Lung (tissue), 11 donors: ENCODE measurements at regions not wholly inside any gene's neighbourhood (a gene's known extent, or its start where the extent isn't known, plus 50 kb on each side); places are given as distances from the start of the nearest gene placed in this dataset.

Source experiments
- ATAC-seq: fragments of 200-7000 bp; cut with Tn5 transposase; one replicate; pipeline ENCODE4 v1.9.1; 2020; ENCODE audit warnings: moderate number of reproducible peaks; ENCODE audit not compliant: insufficient read depth, low FRiP score
- DNase-seq, 3 donors: peaks; one replicate each; pipeline ENCODE4 v3.0.0-alpha.2; 2013 to 2017
- H3K27ac ChIP-seq, 2 donors: one replicate each; pipeline ENCODE4 v1.5.1; 2013; ENCODE audit warnings: mild to moderate bottlenecking in 2 of 2, moderate library complexity in 2 of 2, control low read depth in 1 of 2, inconsistent platforms in 1 of 2, low read depth in 1 of 2, low read length in 1 of 2
- H3K27me3 ChIP-seq, 3 donors: one replicate each; pipeline ENCODE4 v1.5.1; 2013; ENCODE audit warnings: low read length in 2 of 3; ENCODE audit not compliant: control insufficient read depth in 3 of 3, insufficient read depth in 3 of 3
- H3K36me3 ChIP-seq, 4 donors: one replicate each; pipeline ENCODE4 v1.5.1; 2013; ENCODE audit warnings: low read length in 4 of 4, mild to moderate bottlenecking in 1 of 4, moderate library complexity in 1 of 4; ENCODE audit not compliant: control insufficient read depth in 4 of 4, insufficient read depth in 4 of 4
- H3K4me1 ChIP-seq, 5 donors: one replicate each; pipeline ENCODE4 v1.5.1; 2013; ENCODE audit warnings: low read length in 5 of 5, mild to moderate bottlenecking in 2 of 5, moderate library complexity in 1 of 5; ENCODE audit not compliant: control insufficient read depth in 5 of 5, insufficient read depth in 5 of 5
- H3K4me3 ChIP-seq: one replicate; pipeline ENCODE4 v1.5.1; 2013; ENCODE audit warnings: mild to moderate bottlenecking, control low read depth, moderate library complexity
- H3K9ac ChIP-seq, 2 donors: one replicate each; pipeline ENCODE4 v1.5.1; 2013; ENCODE audit warnings: low read length in 2 of 2, control low read depth in 1 of 2; ENCODE audit not compliant: insufficient read depth in 1 of 2
- H3K9me3 ChIP-seq, 4 donors: one replicate each; pipeline ENCODE4 v1.5.1; 2013; ENCODE audit warnings: low read length in 3 of 4, mild to moderate bottlenecking in 1 of 4, moderate library complexity in 1 of 4; ENCODE audit not compliant: control insufficient read depth in 4 of 4, insufficient read depth in 3 of 4
- whole genome bisulfite sequencing, 2 donors: extraction: QIAGEN DNeasy Blood & Tissue Kit; methylation state at CpG; one replicate each; pipeline ENCODE4 v1.1.7; 2013; 5-methylcytosine and 5-hydroxymethylcytosine counted together
- TF ChIP-seq, protein P1 (sequence below): IDR thresholded peaks from 2 replicates; pipeline ENCODE4 v1.5.1; 2012; ENCODE audit warnings: mild to moderate bottlenecking; ENCODE audit errors: control extremely low read depth, extremely low read depth
- donor health status: control.
- donor health status: control.
- donor health status: Bipolar disorder and iron deficiency.
- donor health status: healthy.
- donor health status: DM: yes; HTN: yes; CAD: no.

GRCh38 chr18:46204143-46204542 is 100.0 kb downstream of the HAUS1 start:
- H3K27me3 ChIP-seq: no peaks in the 10 kb centered on the region
- no peaks in the 10 kb centered on the region for H3K9me3 ChIP-seq
- peaks cover 0 to 2% (median 0%) of the 10 kb centered on the region in 4 donors for H3K36me3 ChIP-seq
- H3K9ac ChIP-seq: no peak overlapping the region
- no peak overlapping the region for H3K27ac ChIP-seq
- TF ChIP-seq, protein P1, sequence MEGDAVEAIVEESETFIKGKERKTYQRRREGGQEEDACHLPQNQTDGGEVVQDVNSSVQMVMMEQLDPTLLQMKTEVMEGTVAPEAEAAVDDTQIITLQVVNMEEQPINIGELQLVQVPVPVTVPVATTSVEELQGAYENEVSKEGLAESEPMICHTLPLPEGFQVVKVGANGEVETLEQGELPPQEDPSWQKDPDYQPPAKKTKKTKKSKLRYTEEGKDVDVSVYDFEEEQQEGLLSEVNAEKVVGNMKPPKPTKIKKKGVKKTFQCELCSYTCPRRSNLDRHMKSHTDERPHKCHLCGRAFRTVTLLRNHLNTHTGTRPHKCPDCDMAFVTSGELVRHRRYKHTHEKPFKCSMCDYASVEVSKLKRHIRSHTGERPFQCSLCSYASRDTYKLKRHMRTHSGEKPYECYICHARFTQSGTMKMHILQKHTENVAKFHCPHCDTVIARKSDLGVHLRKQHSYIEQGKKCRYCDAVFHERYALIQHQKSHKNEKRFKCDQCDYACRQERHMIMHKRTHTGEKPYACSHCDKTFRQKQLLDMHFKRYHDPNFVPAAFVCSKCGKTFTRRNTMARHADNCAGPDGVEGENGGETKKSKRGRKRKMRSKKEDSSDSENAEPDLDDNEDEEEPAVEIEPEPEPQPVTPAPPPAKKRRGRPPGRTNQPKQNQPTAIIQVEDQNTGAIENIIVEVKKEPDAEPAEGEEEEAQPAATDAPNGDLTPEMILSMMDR: no peak
- H3K4me3 ChIP-seq: no peak overlapping the region
- no peak for DNase-seq
- peaks cover 0 to 4% (median 0%) of the 10 kb centered on the region in 5 donors for H3K4me1 ChIP-seq
- no peak for ATAC-seq

DNA sequence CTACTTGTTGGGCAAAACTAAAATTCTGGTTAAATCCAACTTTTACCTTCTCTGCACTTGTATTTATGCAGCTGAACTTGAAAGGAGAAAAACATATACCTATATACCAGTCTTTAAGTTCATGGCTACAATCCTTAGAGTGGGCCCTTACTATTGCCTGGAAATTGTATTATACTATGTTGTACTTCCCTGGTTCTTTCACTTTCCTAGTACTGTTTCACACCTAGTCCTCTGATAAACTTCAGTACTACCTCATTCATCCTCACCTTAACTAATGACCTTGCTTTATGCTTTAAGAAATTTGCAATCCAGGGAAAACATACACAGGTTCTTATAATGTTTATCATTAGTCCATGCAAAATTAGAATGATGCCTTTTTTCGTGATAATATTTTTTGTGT is 103.8 kb downstream of the HAUS1 start:
- Histone ChIP-seq H3K9me3 (no peaks in the 10 kb centered on the region), H3K36me3 (peaks cover 0 to 2% (median under 1%) of the 10 kb centered on the region in 4 donors), H3K27me3 (no peaks in the 10 kb centered on the region), H3K4me1 (peaks cover 0 to 6% (median 0%) of the 10 kb centered on the region in 5 donors), H3K27ac (no peak overlapping the region), H3K4me3 (no peak overlapping the region), H3K9ac (no peak overlapping the region)
- TF ChIP-seq, protein P1: no peak
- DNase-seq (no peak), ATAC-seq (no peak)
- 7 to 69% methylated on average over 1 of the region's 1 CpG for WGBS, 2 donors

- H3K9ac ChIP-seq: no peak overlapping the region
- peaks cover 0 to 2% (median under 1%) of the 10 kb centered on the region in 4 donors for H3K36me3 ChIP-seq
- no peaks in the 10 kb centered on the region for H3K9me3 ChIP-seq
- H3K4me1 ChIP-seq: peaks cover 0 to 6% (median 0%) of the 10 kb centered on the region in 5 donors
- ATAC-seq: no peak
- TF ChIP-seq, protein P1: no peak
- H3K27me3 ChIP-seq: no peaks in the 10 kb centered on the region
- no peak overlapping the region for H3K4me3 ChIP-seq
- DNase-seq: no peak
- no peak overlapping the region for H3K27ac ChIP-seq
Measured at GRCh38 chr18:46209161-46209560, 105.0 kb downstream of the HAUS1 start.

DNA sequence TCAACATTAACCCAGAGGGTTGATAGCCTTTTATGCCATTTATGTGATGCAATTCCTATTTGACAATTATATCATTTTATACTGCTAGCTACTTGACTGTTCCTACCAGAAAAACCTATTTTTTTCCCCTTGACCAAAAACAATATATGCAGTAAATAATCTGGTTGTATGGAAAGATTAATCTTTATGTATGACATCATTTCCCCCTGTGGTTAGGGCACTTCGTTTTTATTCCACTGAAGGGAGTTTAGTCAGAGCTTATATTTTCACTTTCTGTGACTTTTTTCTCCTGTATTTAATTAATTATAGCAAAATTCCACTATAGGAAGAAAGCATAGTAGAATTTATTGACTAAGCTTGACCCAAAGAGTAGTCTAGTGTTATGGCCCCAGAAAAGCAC is 107.6 kb downstream of the HAUS1 start:
- DNase-seq: no peak
- TF ChIP-seq, protein P1: no peak
- WGBS, 2 donors: 3 to 10% methylated on average over 1 of the region's 1 CpG
- no peak overlapping the region for H3K4me3 ChIP-seq
- no peak for ATAC-seq
- H3K4me1 ChIP-seq: peaks cover 0 to 6% (median 0%) of the 10 kb centered on the region in 5 donors
- no peak overlapping the region for H3K9ac ChIP-seq
- no peaks in the 10 kb centered on the region for H3K27me3 ChIP-seq
- no peaks in the 10 kb centered on the region for H3K9me3 ChIP-seq
- no peak overlapping the region for H3K27ac ChIP-seq
- H3K36me3 ChIP-seq: peaks cover 0 to 8% (median 5%) of the 10 kb centered on the region in 4 donors
